ENCODE measurements at regions not wholly inside any gene's neighbourhood (a gene's known extent, or its start where the extent isn't known, plus 50 kb on each side); places are given as distances from the start of the nearest gene placed in this dataset.

GRCh38 chr6:2434912-2435311 is 189.5 kb upstream of the GMDS start:
- in situ Hi-C loops (cut with HindIII; ENCODE audit: low pct_unique_long_range_greater_than_20kb, low sequenced_read_pairs), result no loop called here
- Histone ChIP-seq H3K36me3 (ENCODE audit: control insufficient read depth, insufficient read depth, low read length) (no peaks in the 10 kb centered on the region), H3K9me3 (ENCODE audit: control insufficient read depth, insufficient read depth, low read depth, low read length) (no peaks in the 10 kb centered on the region), H3K4me3 (ENCODE audit: low read depth in 2 of 2, low read length in 2 of 2) (no peak overlapping the region), H3K27ac (ENCODE audit: low read length) (no peak overlapping the region), H3K4me1 (ENCODE audit: control insufficient read depth, insufficient read depth, low read length) (no peaks in the 10 kb centered on the region), H3K27me3 (ENCODE audit: control insufficient read depth, insufficient read depth, low read length) (peaks cover 2% of the 10 kb centered on the region; the same call in 1 of the 2 replicates)
- intact Hi-C loops (cut with micrococcal nuclease; ENCODE audit: unreplicated experiment), result no loop called here
- ATAC-seq, result no peak
- no peak for DNase-seq (ENCODE audit: low read depth, low spot score)
- CTCF ChIA-PET, result no interaction called here
- POLR2A ChIA-PET, result no interaction called here
- no TSS peak for BruUV-seq (replicated peaks)
- no peak for TF ChIP-seq POLR2AphosphoS5 (IDR thresholded peaks at IDR 0.05; ENCODE audit: low read depth, low read length)
- TF ChIP-seq SIN3A (IDR thresholded peaks at IDR 0.05; ENCODE audit: borderline replicate concordance, insufficient read depth, low read depth, low read length), result no peak
- TF ChIP-seq TCF7L2 (IDR thresholded peaks at IDR 0.05; ENCODE audit: low read depth, low read length), result no peak
- TF ChIP-seq, protein P1, sequence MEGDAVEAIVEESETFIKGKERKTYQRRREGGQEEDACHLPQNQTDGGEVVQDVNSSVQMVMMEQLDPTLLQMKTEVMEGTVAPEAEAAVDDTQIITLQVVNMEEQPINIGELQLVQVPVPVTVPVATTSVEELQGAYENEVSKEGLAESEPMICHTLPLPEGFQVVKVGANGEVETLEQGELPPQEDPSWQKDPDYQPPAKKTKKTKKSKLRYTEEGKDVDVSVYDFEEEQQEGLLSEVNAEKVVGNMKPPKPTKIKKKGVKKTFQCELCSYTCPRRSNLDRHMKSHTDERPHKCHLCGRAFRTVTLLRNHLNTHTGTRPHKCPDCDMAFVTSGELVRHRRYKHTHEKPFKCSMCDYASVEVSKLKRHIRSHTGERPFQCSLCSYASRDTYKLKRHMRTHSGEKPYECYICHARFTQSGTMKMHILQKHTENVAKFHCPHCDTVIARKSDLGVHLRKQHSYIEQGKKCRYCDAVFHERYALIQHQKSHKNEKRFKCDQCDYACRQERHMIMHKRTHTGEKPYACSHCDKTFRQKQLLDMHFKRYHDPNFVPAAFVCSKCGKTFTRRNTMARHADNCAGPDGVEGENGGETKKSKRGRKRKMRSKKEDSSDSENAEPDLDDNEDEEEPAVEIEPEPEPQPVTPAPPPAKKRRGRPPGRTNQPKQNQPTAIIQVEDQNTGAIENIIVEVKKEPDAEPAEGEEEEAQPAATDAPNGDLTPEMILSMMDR (IDR thresholded peaks at IDR 0.05), result no peak
- TF ChIP-seq, protein P2, sequence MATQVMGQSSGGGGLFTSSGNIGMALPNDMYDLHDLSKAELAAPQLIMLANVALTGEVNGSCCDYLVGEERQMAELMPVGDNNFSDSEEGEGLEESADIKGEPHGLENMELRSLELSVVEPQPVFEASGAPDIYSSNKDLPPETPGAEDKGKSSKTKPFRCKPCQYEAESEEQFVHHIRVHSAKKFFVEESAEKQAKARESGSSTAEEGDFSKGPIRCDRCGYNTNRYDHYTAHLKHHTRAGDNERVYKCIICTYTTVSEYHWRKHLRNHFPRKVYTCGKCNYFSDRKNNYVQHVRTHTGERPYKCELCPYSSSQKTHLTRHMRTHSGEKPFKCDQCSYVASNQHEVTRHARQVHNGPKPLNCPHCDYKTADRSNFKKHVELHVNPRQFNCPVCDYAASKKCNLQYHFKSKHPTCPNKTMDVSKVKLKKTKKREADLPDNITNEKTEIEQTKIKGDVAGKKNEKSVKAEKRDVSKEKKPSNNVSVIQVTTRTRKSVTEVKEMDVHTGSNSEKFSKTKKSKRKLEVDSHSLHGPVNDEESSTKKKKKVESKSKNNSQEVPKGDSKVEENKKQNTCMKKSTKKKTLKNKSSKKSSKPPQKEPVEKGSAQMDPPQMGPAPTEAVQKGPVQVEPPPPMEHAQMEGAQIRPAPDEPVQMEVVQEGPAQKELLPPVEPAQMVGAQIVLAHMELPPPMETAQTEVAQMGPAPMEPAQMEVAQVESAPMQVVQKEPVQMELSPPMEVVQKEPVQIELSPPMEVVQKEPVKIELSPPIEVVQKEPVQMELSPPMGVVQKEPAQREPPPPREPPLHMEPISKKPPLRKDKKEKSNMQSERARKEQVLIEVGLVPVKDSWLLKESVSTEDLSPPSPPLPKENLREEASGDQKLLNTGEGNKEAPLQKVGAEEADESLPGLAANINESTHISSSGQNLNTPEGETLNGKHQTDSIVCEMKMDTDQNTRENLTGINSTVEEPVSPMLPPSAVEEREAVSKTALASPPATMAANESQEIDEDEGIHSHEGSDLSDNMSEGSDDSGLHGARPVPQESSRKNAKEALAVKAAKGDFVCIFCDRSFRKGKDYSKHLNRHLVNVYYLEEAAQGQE (IDR thresholded peaks at IDR 0.05; ENCODE audit: insufficient read depth in 1 of 2, low read depth in 2 of 2, low read length in 1 of 2), result no peak

DNA sequence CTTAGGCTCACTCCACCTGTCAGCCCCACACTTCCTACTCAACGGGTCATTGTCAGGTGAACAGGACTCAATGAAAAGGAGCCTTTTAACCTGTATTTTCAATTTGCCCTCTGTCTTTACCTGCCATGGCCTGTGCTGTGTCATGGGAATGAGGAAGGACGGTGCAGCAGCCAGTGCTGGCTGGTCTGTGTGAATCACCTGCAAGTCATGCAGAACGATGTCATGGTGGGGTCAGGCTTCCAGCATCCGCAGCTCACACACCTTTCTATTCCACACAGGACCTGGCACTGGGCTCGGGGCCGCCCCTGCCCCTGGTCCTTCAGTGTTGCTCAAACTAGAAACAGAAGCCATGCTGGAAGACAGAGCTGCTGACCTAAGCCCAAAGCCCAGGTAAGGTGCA is 188.7 kb upstream of the GMDS start:
- Histone ChIP-seq H3K27me3 (ENCODE audit: control insufficient read depth, insufficient read depth, low read length) (peaks cover 2% of the 10 kb centered on the region; the same call in 1 of the 2 replicates), H3K9me3 (ENCODE audit: control insufficient read depth, insufficient read depth, low read depth, low read length) (no peaks in the 10 kb centered on the region), H3K36me3 (ENCODE audit: control insufficient read depth, insufficient read depth, low read length) (no peaks in the 10 kb centered on the region), H3K4me1 (ENCODE audit: control insufficient read depth, insufficient read depth, low read length) (no peaks in the 10 kb centered on the region), H3K4me3 (ENCODE audit: low read depth in 2 of 2, low read length in 2 of 2) (no peak overlapping the region), H3K27ac (ENCODE audit: low read length) (no peak overlapping the region)
- intact Hi-C loops (cut with micrococcal nuclease; ENCODE audit: unreplicated experiment) (no loop called here), in situ Hi-C loops (cut with HindIII; ENCODE audit: low pct_unique_long_range_greater_than_20kb, low sequenced_read_pairs) (no loop called here)
- POLR2A ChIA-PET, result no interaction called here
- ATAC-seq (no peak), DNase-seq (ENCODE audit: low read depth, low spot score) (no peak)
- TF ChIP-seq POLR2AphosphoS5 (IDR thresholded peaks at IDR 0.05; ENCODE audit: low read depth, low read length) (no peak), SIN3A (IDR thresholded peaks at IDR 0.05; ENCODE audit: borderline replicate concordance, insufficient read depth, low read depth, low read length) (no peak), TCF7L2 (IDR thresholded peaks at IDR 0.05; ENCODE audit: low read depth, low read length) (no peak)
- TF ChIP-seq, protein P1 (IDR thresholded peaks at IDR 0.05), result no peak
- TF ChIP-seq, protein P2 (IDR thresholded peaks at IDR 0.05; ENCODE audit: insufficient read depth in 1 of 2, low read depth in 2 of 2, low read length in 1 of 2), result no peak
- BruUV-seq (replicated peaks), result no TSS peak
- CTCF ChIA-PET, result no interaction called here

Data from Panc1 (cell line).